ENCODE measurements at regions not wholly inside any gene's neighbourhood (a gene's known extent, or its start where the extent isn't known, plus 50 kb on each side); places are given as distances from the start of the nearest gene placed in this dataset.

DNA sequence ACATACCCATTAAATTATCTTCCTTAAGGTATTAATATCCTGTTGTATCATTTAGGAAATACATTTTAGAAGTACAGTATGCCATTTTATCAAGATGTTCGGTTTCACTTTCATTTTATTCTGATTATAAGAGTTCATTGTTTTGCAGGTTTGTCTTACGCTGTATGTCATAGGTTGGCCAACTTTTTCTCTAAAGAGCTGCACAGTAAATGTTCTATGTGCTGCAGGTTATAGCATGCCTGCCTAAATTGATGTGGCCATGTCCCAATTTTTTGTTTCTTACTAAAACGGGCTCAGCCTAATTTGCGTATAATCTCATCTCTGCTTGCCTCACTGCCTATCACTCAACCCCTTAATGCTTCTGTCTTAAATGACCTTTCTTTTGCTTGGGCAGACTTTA, 126.4 kb downstream of the USP22 start:
- TF ChIP-seq, protein P1, sequence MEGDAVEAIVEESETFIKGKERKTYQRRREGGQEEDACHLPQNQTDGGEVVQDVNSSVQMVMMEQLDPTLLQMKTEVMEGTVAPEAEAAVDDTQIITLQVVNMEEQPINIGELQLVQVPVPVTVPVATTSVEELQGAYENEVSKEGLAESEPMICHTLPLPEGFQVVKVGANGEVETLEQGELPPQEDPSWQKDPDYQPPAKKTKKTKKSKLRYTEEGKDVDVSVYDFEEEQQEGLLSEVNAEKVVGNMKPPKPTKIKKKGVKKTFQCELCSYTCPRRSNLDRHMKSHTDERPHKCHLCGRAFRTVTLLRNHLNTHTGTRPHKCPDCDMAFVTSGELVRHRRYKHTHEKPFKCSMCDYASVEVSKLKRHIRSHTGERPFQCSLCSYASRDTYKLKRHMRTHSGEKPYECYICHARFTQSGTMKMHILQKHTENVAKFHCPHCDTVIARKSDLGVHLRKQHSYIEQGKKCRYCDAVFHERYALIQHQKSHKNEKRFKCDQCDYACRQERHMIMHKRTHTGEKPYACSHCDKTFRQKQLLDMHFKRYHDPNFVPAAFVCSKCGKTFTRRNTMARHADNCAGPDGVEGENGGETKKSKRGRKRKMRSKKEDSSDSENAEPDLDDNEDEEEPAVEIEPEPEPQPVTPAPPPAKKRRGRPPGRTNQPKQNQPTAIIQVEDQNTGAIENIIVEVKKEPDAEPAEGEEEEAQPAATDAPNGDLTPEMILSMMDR (conservative IDR thresholded peaks at IDR 0.05; ENCODE audit: low read depth, low read length) = no peak
- TF ChIP-seq EZH2phosphoT487 (IDR thresholded peaks at IDR 0.05; ENCODE audit: borderline replicate concordance, low read length) (no peak), EZH2 (IDR thresholded peaks at IDR 0.05; ENCODE audit: low read length, unreplicated experiment) (no peak)
